Body of pancreas (tissue), 4 donors: ENCODE measurements at regions not wholly inside any gene's neighbourhood (a gene's known extent, or its start where the extent isn't known, plus 50 kb on each side); places are given as distances from the start of the nearest gene placed in this dataset.

Source experiments
- ATAC-seq: fragments of 150-250 bp; one replicate; pipeline ENCODE4 v1.9.1; 2016
- DNase-seq, 4 donors: peaks; one replicate each; pipeline ENCODE4 v3.0.0-alpha.2; 2019
- H3K27ac ChIP-seq, 4 donors: fragments of 200-600 bp; sonication (generic); 1 replicate in 3 of 4; 2 replicates in 1 of 4; pipeline versions ENCODE4 v1.5.1 to v1.6.1; 2016 to 2019; ENCODE audit warnings: mild to moderate bottlenecking in 1 of 4, mixed read lengths in 1 of 4, moderate library complexity in 1 of 4
- H3K27me3 ChIP-seq, 2 donors: fragments of 200-600 bp; sonication (generic); one replicate each; pipeline ENCODE4 v1.6.0; 2016; ENCODE audit warnings: mild to moderate bottlenecking in 1 of 2
- H3K36me3 ChIP-seq, 2 donors: fragments of 200-600 bp; sonication (generic); replicated peaks in 1 of 2; 2 replicates each; pipeline ENCODE4 v1.5.1; 2016; ENCODE audit warnings: low read depth in 2 of 2; ENCODE audit not compliant: insufficient read depth in 1 of 2
- H3K4me1 ChIP-seq: fragments of 200-600 bp; sonication (generic); one replicate; pipeline ENCODE4 v1.6.0; 2016
- H3K4me3 ChIP-seq, 2 donors: fragments of 200-600 bp; sonication (generic); 1 replicate in 1 of 2; 2 replicates in 1 of 2; pipeline ENCODE4 v1.5.1; 2016 to 2019
- H3K9me3 ChIP-seq, 3 donors: fragments of 200-600 bp; sonication (generic); 1 replicate in 2 of 3; 2 replicates in 1 of 3; pipeline ENCODE4 v1.5.1; 2016
- CTCF ChIP-seq, 7 experiments: fragments of 450-650 bp in 4 of 7; fragments of 200-600 bp in 3 of 7; sonication (generic) in 3 of 7; IDR thresholded peaks; one replicate each; pipeline ENCODE4 v1.5.1; 2016 to 2019; ENCODE audit warnings: antibody characterized with exemption in 7 of 7
- POLR2A ChIP-seq, 3 donors: fragments of 450-650 bp; IDR thresholded peaks; one replicate each; pipeline ENCODE4 v1.6.1; 2016; ENCODE audit warnings: antibody characterized with exemption in 3 of 3, mild to moderate bottlenecking in 2 of 3
- WGBS, 2 donors: methylation state at CpG; one replicate each; pipeline ENCODE4 v1.1.5; 2017; 5-methylcytosine and 5-hydroxymethylcytosine counted together
- intact Hi-C: fragments of 100-400 bp; cut with DNase I; formaldehyde crosslinking; loops from one replicate; pipeline ENCODE4 v1.15.1; 2023

GRCh38 chr13:34777914-34778303 lies 164.2 kb upstream of the NBEA start:
- no peak for ATAC-seq
- no peak for DNase-seq
- H3K27me3 ChIP-seq, result no peaks in the 10 kb centered on the region
- intact Hi-C loops, result no loop called here
- no peak overlapping the region for H3K27ac ChIP-seq
- no peak overlapping the region for H3K4me3 ChIP-seq
- WGBS, 2 donors, result 84 to 91% methylated on average over 5 of the region's 5 CpGs
- TF ChIP-seq CTCF (IDR thresholded peaks at IDR 0.05), result no peak
- TF ChIP-seq POLR2A (IDR thresholded peaks at IDR 0.05), result no peak
- no peaks in the 10 kb centered on the region for H3K4me1 ChIP-seq
- H3K9me3 ChIP-seq, result peaks cover 0 to 3% (median 0%) of the 10 kb centered on the region in 3 donors
- no peaks in the 10 kb centered on the region for H3K36me3 ChIP-seq

- WGBS, 2 donors, result 46 to 53% methylated on average over 6 of the region's 6 CpGs
- intact Hi-C loops, result no loop called here
- Histone ChIP-seq H3K36me3 (no peaks in the 10 kb centered on the region), H3K4me3 (no peak overlapping the region), H3K27ac (no peak overlapping the region), H3K9me3 (peaks cover 0 to 9% (median 0%) of the 10 kb centered on the region in 3 donors), H3K4me1 (no peaks in the 10 kb centered on the region), H3K27me3 (no peaks in the 10 kb centered on the region)
- ATAC-seq (no peak), DNase-seq (no peak)
- TF ChIP-seq CTCF (IDR thresholded peaks at IDR 0.05) (no peak), POLR2A (IDR thresholded peaks at IDR 0.05) (no peak)
Observed at GRCh38 chr13:34779171-34779570, 162.9 kb upstream of the NBEA start.

GRCh38 chr13:34793301-34793700 lies 148.8 kb upstream of the NBEA start:
- no peak overlapping the region for H3K4me3 ChIP-seq
- DNase-seq, result no peak
- H3K4me1 ChIP-seq, result no peaks in the 10 kb centered on the region
- no peaks in the 10 kb centered on the region for H3K27me3 ChIP-seq
- H3K9me3 ChIP-seq, result peaks cover 0 to 9% (median 0%) of the 10 kb centered on the region in 3 donors
- WGBS, 2 donors, result 70 to 79% methylated on average over 2 of the region's 2 CpGs
- no peaks in the 10 kb centered on the region for H3K36me3 ChIP-seq
- H3K27ac ChIP-seq, result no peak overlapping the region
- intact Hi-C loops, result no loop called here
- TF ChIP-seq POLR2A (IDR thresholded peaks at IDR 0.05) (no peak), CTCF (IDR thresholded peaks at IDR 0.05) (no peak)
- no peak for ATAC-seq

GRCh38 chr13:34803756-34804155 lies 138.3 kb upstream of the NBEA start:
- 59 to 76% methylated on average over 4 of the region's 4 CpGs for WGBS, 2 donors
- TF ChIP-seq CTCF (IDR thresholded peaks at IDR 0.05) (no peak), POLR2A (IDR thresholded peaks at IDR 0.05) (no peak)
- no peaks in the 10 kb centered on the region for H3K9me3 ChIP-seq
- no peaks in the 10 kb centered on the region for H3K4me1 ChIP-seq
- DNase-seq (no peak), ATAC-seq (no peak)
- H3K4me3 ChIP-seq, result no peak overlapping the region
- no peak overlapping the region for H3K27ac ChIP-seq
- no peaks in the 10 kb centered on the region for H3K36me3 ChIP-seq
- intact Hi-C loops, result no loop called here
- H3K27me3 ChIP-seq, result no peaks in the 10 kb centered on the region

- Histone ChIP-seq H3K4me3 (no peak overlapping the region), H3K9me3 (no peaks in the 10 kb centered on the region), H3K36me3 (no peaks in the 10 kb centered on the region), H3K4me1 (no peaks in the 10 kb centered on the region), H3K27ac (no peak overlapping the region), H3K27me3 (no peaks in the 10 kb centered on the region)
- ATAC-seq (no peak), DNase-seq (no peak)
- TF ChIP-seq POLR2A (IDR thresholded peaks at IDR 0.05), result no peak
- TF ChIP-seq CTCF (IDR thresholded peaks at IDR 0.05), result no peak
- intact Hi-C loops, result no loop called here
- WGBS, 2 donors, result 92 to 100% methylated on average over 1 of the region's 1 CpG
Observed at GRCh38 chr13:34805347-34805746, 136.7 kb upstream of the NBEA start.
